H1 (cell line): ENCODE measurements at regions not wholly inside any gene's neighbourhood (a gene's known extent, or its start where the extent isn't known, plus 50 kb on each side); places are given as distances from the start of the nearest gene placed in this dataset.

Source experiments
- CEBPB ChIP-seq: IDR thresholded peaks from 2 replicates; pipeline ENCODE4 v1.6.1; 2012; ENCODE audit warnings: low read depth, low read length
- CTCF ChIP-seq, 3 experiments: IDR thresholded peaks; 1 replicate in 2 of 3; 2 replicates in 1 of 3; pipeline versions ENCODE4 v1.5.1 to v1.6.1; 2011; ENCODE audit warnings: low read length in 3 of 3, mild to moderate bottlenecking in 3 of 3, inconsistent platforms in 2 of 3, low read depth in 1 of 3, moderate library complexity in 1 of 3; ENCODE audit not compliant: insufficient read depth in 1 of 3; ENCODE audit errors: control extremely low read depth in 1 of 3
- EGR1 ChIP-seq: IDR thresholded peaks from 2 replicates; pipeline ENCODE4 v1.6.1; 2011; ENCODE audit warnings: low read depth, low read length, borderline replicate concordance
- EP300 ChIP-seq, 2 experiments: IDR thresholded peaks; 1 replicate in 1 of 2; 2 replicates in 1 of 2; pipeline ENCODE4 v1.6.1; 2011 to 2012; ENCODE audit warnings: low read depth in 2 of 2, low read length in 2 of 2, mild to moderate bottlenecking in 2 of 2, borderline replicate concordance in 1 of 2, inconsistent platforms in 1 of 2, moderate library complexity in 1 of 2
- EZH2 ChIP-seq: fragments of 200-600 bp; sonication (generic); IDR thresholded peaks from 2 replicates; pipeline ENCODE4 v1.7.1; 2012; ENCODE audit warnings: low read depth, mild to moderate bottlenecking, moderate library complexity, low read length, inconsistent platforms; ENCODE audit not compliant: severe bottlenecking
- HDAC2 ChIP-seq, 2 experiments: fragments of 300-600 bp in 1 of 2; sonication (generic) in 1 of 2; IDR thresholded peaks; 2 replicates each; pipeline ENCODE4 v1.6.1; 2011 to 2012; ENCODE audit warnings: low read depth in 2 of 2, low read length in 2 of 2, mild to moderate bottlenecking in 2 of 2, moderate library complexity in 2 of 2, borderline replicate concordance in 1 of 2, inconsistent platforms in 1 of 2
- JUND ChIP-seq: IDR thresholded peaks from 2 replicates; pipeline ENCODE4 v1.6.1; 2011; ENCODE audit warnings: mild to moderate bottlenecking, improper control_type of control experiment, low read length
- POLR2A ChIP-seq, 2 experiments: IDR thresholded peaks; 1 replicate in 1 of 2; 2 replicates in 1 of 2; pipeline ENCODE4 v1.6.1; 2011; ENCODE audit warnings: low read depth in 2 of 2, low read length in 2 of 2, mild to moderate bottlenecking in 2 of 2; ENCODE audit errors: control extremely low read depth in 1 of 2
- POLR2AphosphoS5 ChIP-seq: IDR thresholded peaks from 2 replicates; pipeline ENCODE4 v1.6.1; 2011; ENCODE audit warnings: low read depth, low read length
- SRF ChIP-seq: IDR thresholded peaks from 2 replicates; pipeline ENCODE4 v1.6.1; 2011; ENCODE audit warnings: mild to moderate bottlenecking, low read depth, low read length, moderate library complexity
- USF2 ChIP-seq: IDR thresholded peaks from 2 replicates; pipeline ENCODE4 v1.6.1; 2011; ENCODE audit warnings: low read length, improper control_type of control experiment
- ZNF274 ChIP-seq: IDR thresholded peaks from 2 replicates; pipeline ENCODE4 v1.7.0; 2012; ENCODE audit warnings: low read length, borderline replicate concordance; ENCODE audit errors: extremely low read depth

- no peak for TF ChIP-seq CEBPB
- TF ChIP-seq POLR2A (IDR thresholded peaks at IDR 0.05; ENCODE audit: control extremely low read depth in 1 of 2, low read depth in 2 of 2, low read length in 2 of 2), result no peak
- TF ChIP-seq HDAC2 (IDR thresholded peaks at IDR 0.05; ENCODE audit: borderline replicate concordance in 1 of 2, low read depth in 2 of 2, low read length in 2 of 2), result no peak
- no peak for TF ChIP-seq CTCF (IDR thresholded peaks at IDR 0.05; ENCODE audit: control extremely low read depth in 1 of 3, insufficient read depth in 1 of 3, low read depth in 1 of 3, low read length in 3 of 3)
- TF ChIP-seq POLR2AphosphoS5, result no peak
- TF ChIP-seq SRF, result no peak
- no peak for TF ChIP-seq USF2
- TF ChIP-seq EZH2, result no peak
- TF ChIP-seq EP300 (IDR thresholded peaks at IDR 0.05; ENCODE audit: borderline replicate concordance in 1 of 2, low read depth in 2 of 2, low read length in 2 of 2), result no peak
- TF ChIP-seq JUND, result no peak
- TF ChIP-seq EGR1, result no peak
- TF ChIP-seq ZNF274, result no peak
Measured at GRCh38 chr9:107737987-107738743, 248.6 kb upstream of the KLF4 start.
